Endothelial cell of umbilical vein (primary cell): ENCODE measurements at regions not wholly inside any gene's neighbourhood (a gene's known extent, or its start where the extent isn't known, plus 50 kb on each side); places are given as distances from the start of the nearest gene placed in this dataset.

ENCODE experiments used
- BruUV-seq: library from RNA; stranded (reverse); fragments of 400-500 nt; replicated peaks from 2 replicates; lab custom pipeline; 2021; lab: Mats Ljungman, UMichigan
- CTCF ChIA-PET: fragments of 300-600, 350-600 bp; sonication (Branson Sonifier 250); formaldehyde crosslinking; loops from one replicate; lab custom pipeline; 2021; ENCODE audit warnings: antibody characterized with exemption, inconsistent platforms; lab: Charles Lee
- POLR2A ChIA-PET: fragments of 300-600, 350-600 bp; sonication (Branson Sonifier 250); formaldehyde crosslinking; loops from one replicate; lab custom pipeline; 2021; ENCODE audit warnings: antibody characterized with exemption, inconsistent platforms; lab: Charles Lee
- DNase-seq: peaks from one replicate; pipeline ENCODE4 v3.0.0-alpha.2; 2011; ENCODE audit warnings: low read depth, low spot score
- FAIRE-seq: peaks from 2 replicates; lab custom pipeline; 2011; peaks lifted over from hg19 to GRCh38; lab: Jason Lieb, UNC
- H2AFZ ChIP-seq: 2 replicates; pipeline ENCODE4 v1.6.0; 2012; ENCODE audit warnings: low read depth, low read length, control low read depth, inconsistent platforms
- H3K27ac ChIP-seq: 2 replicates; pipeline ENCODE4 v1.5.1; 2011; ENCODE audit warnings: low read depth, mild to moderate bottlenecking, control low read depth, low read length, moderate library complexity; ENCODE audit not compliant: insufficient read depth
- H3K27me3 ChIP-seq, 2 experiments: 2 replicates each; pipeline versions ENCODE4 v1.6.0 to v1.6.1; 2011; ENCODE audit warnings: low read length in 2 of 2, mixed read lengths in 1 of 2; ENCODE audit not compliant: control insufficient read depth in 2 of 2, insufficient read depth in 2 of 2
- H3K36me3 ChIP-seq, 2 experiments: 2 replicates in 1 of 2; 3 replicates in 1 of 2; pipeline ENCODE4 v1.5.1; 2011; ENCODE audit warnings: low read length in 2 of 2, mild to moderate bottlenecking in 1 of 2, moderate library complexity in 1 of 2; ENCODE audit not compliant: control insufficient read depth in 2 of 2, insufficient read depth in 2 of 2; ENCODE audit errors: extremely low read depth in 1 of 2
- H3K4me1 ChIP-seq: 3 replicates; pipeline ENCODE4 v1.5.1; 2011; ENCODE audit warnings: mild to moderate bottlenecking, low read length; ENCODE audit not compliant: control insufficient read depth, insufficient read depth; ENCODE audit errors: extremely low read depth
- H3K4me2 ChIP-seq: 2 replicates; pipeline ENCODE4 v1.6.1; 2011; ENCODE audit warnings: low read length, control low read depth, mixed read lengths; ENCODE audit not compliant: insufficient read depth
- H3K4me3 ChIP-seq, 3 experiments: fragments of 200-600 bp in 1 of 3; sonication (generic), shearing (Covaris generic) in 1 of 3; replicated peaks in 1 of 3; 2 replicates each; pipeline ENCODE4 v1.5.1; 2011 to 2016; ENCODE audit warnings: control low read depth in 3 of 3, low read length in 3 of 3, mild to moderate bottlenecking in 2 of 3, inconsistent platforms in 1 of 3, low read depth in 1 of 3, moderate library complexity in 1 of 3; ENCODE audit not compliant: insufficient read depth in 1 of 3
- H3K79me2 ChIP-seq: 2 replicates; pipeline ENCODE4 v1.6.0; 2012; ENCODE audit warnings: low read length, inconsistent platforms; ENCODE audit not compliant: control insufficient read depth, insufficient read depth
- H3K9ac ChIP-seq: replicated peaks from 2 replicates; pipeline ENCODE3; 2011; ENCODE audit warnings: low read length, control low read depth; ENCODE audit not compliant: insufficient read depth; ENCODE audit errors: extremely low read depth
- H3K9me1 ChIP-seq: replicated peaks from 3 replicates; pipeline ENCODE4 v1.6.0; 2011; ENCODE audit warnings: mild to moderate bottlenecking, low read length; ENCODE audit not compliant: control insufficient read depth, insufficient read depth; ENCODE audit errors: extremely low read depth
- H3K9me3 ChIP-seq: replicated peaks from 2 replicates; pipeline ENCODE4 v1.5.1; 2012; ENCODE audit warnings: low read length, inconsistent platforms; ENCODE audit not compliant: control insufficient read depth, insufficient read depth
- H4K20me1 ChIP-seq: replicated peaks from 2 replicates; pipeline ENCODE3; 2011; ENCODE audit warnings: mild to moderate bottlenecking, low read length; ENCODE audit not compliant: control insufficient read depth, insufficient read depth; ENCODE audit errors: extremely low read depth
- CTCF ChIP-seq, 2 donors: IDR thresholded peaks; 1 replicate in 1 of 2; 2 replicates in 1 of 2; pipeline ENCODE4 v1.5.1; 2011; ENCODE audit warnings: low read length in 2 of 2, mild to moderate bottlenecking in 2 of 2, moderate library complexity in 2 of 2, control low read depth in 1 of 2, inconsistent platforms in 1 of 2, low read depth in 1 of 2; ENCODE audit not compliant: insufficient read depth in 1 of 2; ENCODE audit errors: extremely low read depth in 1 of 2
- EZH2 ChIP-seq: IDR thresholded peaks from 2 replicates; pipeline ENCODE4 v1.6.1; 2012; ENCODE audit warnings: borderline replicate concordance, low read depth, mild to moderate bottlenecking, moderate library complexity, low read length, inconsistent platforms; ENCODE audit not compliant: severe bottlenecking
- FOS ChIP-seq: IDR thresholded peaks from 2 replicates; pipeline ENCODE4 v1.6.1; 2011; ENCODE audit warnings: mild to moderate bottlenecking, low read length, moderate library complexity, borderline replicate concordance; ENCODE audit not compliant: insufficient read depth
- GATA2 ChIP-seq: IDR thresholded peaks from 2 replicates; pipeline ENCODE4 v1.7.0; 2011; ENCODE audit warnings: low read depth, mild to moderate bottlenecking, moderate library complexity, mixed read lengths, low read length; ENCODE audit not compliant: insufficient read length, insufficient read depth
- JUN ChIP-seq: IDR thresholded peaks from 2 replicates; pipeline ENCODE4 v1.6.1; 2011; ENCODE audit warnings: borderline replicate concordance, low read depth; ENCODE audit not compliant: insufficient read length, insufficient read depth
- MAX ChIP-seq: IDR thresholded peaks from 2 replicates; pipeline ENCODE4 v1.6.1; 2011; ENCODE audit not compliant: insufficient read depth, insufficient read length
- MYC ChIP-seq: IDR thresholded peaks from one replicate; pipeline ENCODE4 v1.6.1; 2011; ENCODE audit warnings: mild to moderate bottlenecking, low read depth, low read length
- POLR2A ChIP-seq: IDR thresholded peaks from 2 replicates; pipeline ENCODE4 v1.6.1; 2012; ENCODE audit warnings: low read depth, mild to moderate bottlenecking, control low read depth, low read length
- POLR2AphosphoS5 ChIP-seq: IDR thresholded peaks from 2 replicates; pipeline ENCODE4 v1.6.1; 2012; ENCODE audit warnings: low read depth, mild to moderate bottlenecking, control low read depth, low read length, moderate library complexity; ENCODE audit not compliant: insufficient read depth
- dilution Hi-C: fragments of 300-500 bp; cut with MboI; formaldehyde crosslinking; loops from one replicate; pipeline ENCODE4 v1.15.0; 2019; ENCODE audit warnings: low sequenced_read_pairs; ENCODE audit not compliant: extremely low pct_ligation_motif_present
- intact Hi-C: fragments of 100-400 bp; cut with micrococcal nuclease; formaldehyde crosslinking; loops from one replicate; pipeline ENCODE4 v1.10.0; 2022

DNA sequence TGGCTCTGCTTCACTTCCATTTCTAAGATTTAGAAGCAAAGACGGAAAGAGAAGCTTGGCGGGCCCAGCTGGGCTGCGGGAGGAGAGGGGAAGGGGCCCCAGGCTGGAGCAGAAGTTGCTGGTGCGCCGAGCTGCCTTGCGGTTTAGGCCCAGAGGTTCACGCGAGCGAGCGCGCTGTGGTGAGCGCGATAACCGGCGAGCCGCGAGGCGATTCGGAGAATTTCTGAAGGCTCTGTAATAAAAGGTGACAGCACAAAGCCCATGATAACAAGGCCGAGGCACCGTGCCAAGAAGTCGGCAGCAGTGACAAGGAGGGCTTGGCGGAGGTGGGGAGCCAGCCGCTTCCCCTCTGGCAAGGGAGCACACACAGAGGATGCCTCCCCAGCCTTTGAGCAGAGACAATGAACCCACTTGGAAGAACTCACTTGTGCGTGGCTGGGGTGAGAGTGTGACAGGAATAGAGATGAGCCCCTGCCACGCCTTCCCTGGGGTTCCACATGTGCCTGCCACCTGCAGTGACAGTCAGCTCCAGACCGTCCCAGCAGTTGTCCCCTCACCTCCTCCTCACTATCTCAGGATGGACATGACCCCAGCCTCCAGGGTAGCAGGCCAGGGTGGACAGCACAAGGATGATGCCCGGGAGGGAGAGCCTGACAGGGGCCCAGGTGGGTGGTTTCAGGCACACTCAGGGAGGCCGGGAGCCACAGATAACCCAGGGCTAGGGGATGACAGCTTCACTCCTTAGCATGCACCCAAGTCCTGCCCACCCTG lies 315.2 kb downstream of the UACA start:
- H3K9me1 ChIP-seq, result no peaks in the 10 kb centered on the region
- intact Hi-C loops (no loop called here), dilution Hi-C loops (no loop called here)
- H4K20me1 ChIP-seq, result no peaks in the 10 kb centered on the region
- ChIA-PET CTCF (interaction anchor here (0.7 to 1.2 kb wide), 3 partner anchors 13 to 19 kb away, joined by 3 to 4 read pairs (median 3); no protein-coding TSS in a partner anchor), POLR2A (no interaction called here)
- DNase-seq, result no peak
- no peaks in the 10 kb centered on the region for H3K36me3 ChIP-seq
- H3K4me1 ChIP-seq, result no peaks in the 10 kb centered on the region
- no TSS peak for BruUV-seq
- TF ChIP-seq POLR2AphosphoS5, result no peak
- peaks cover 4 to 9% of the 10 kb centered on the region in 2 experiments for H3K27me3 ChIP-seq
- FAIRE-seq, result no peak
- H3K9me3 ChIP-seq, result no peaks in the 10 kb centered on the region
- no peak overlapping the region for H2AFZ ChIP-seq
- H3K9ac ChIP-seq, result no peak overlapping the region
- H3K27ac ChIP-seq, result no peak overlapping the region
- no peak overlapping the region for H3K4me2 ChIP-seq
- H3K4me3 ChIP-seq, result no peak overlapping the region
- H3K79me2 ChIP-seq, result no peaks in the 10 kb centered on the region

DNA sequence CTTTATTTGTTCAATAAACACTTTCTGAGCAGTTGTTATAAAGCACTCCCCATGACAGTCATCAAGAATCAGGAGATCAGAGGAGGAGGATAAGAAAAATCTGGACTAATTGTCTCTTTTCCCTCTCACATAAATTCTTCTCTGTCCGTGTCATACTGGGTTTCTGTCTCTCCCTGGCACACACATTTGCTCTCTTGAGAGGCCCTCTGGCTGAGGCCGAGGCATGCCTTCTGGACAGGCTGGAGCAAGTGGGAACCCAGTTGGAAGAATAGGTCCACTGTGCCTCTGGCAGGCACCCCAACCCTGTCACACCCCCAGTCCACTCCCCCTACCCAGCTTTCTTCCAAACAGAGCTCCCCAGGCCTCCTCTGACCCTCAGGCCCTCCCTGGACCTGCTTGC lies 315.8 kb downstream of the UACA start:
- TF ChIP-seq MAX, result no peak
- no peak for TF ChIP-seq CTCF (IDR thresholded peaks at IDR 0.05; ENCODE audit: extremely low read depth in 1 of 2, insufficient read depth in 1 of 2, low read depth in 1 of 2, low read length in 2 of 2)
- TF ChIP-seq POLR2AphosphoS5, result no peak
- TF ChIP-seq GATA2, result no peak
- no peak for TF ChIP-seq FOS
- no peak for TF ChIP-seq POLR2A
- TF ChIP-seq EZH2, result no peak
- TF ChIP-seq MYC, result no peak
- no peak for TF ChIP-seq JUN
- no peaks in the 10 kb centered on the region for H3K9me1 ChIP-seq
- H3K4me3 ChIP-seq, result no peak overlapping the region
- DNase-seq, result no peak
- H2AFZ ChIP-seq, result no peak overlapping the region
- dilution Hi-C loops (no loop called here), intact Hi-C loops (no loop called here)
- no peaks in the 10 kb centered on the region for H3K4me1 ChIP-seq
- peaks cover 4 to 9% of the 10 kb centered on the region in 2 experiments for H3K27me3 ChIP-seq
- no peak overlapping the region for H3K9ac ChIP-seq
- ChIA-PET CTCF (interaction anchor here (0.7 to 1.0 kb wide), 3 partner anchors 9 to 14 kb away, joined by 3 to 4 read pairs (median 3); no protein-coding TSS in a partner anchor), POLR2A (no interaction called here)
- no peak for FAIRE-seq
- H3K4me2 ChIP-seq, result no peak overlapping the region
- no peak overlapping the region for H3K27ac ChIP-seq
- no TSS peak for BruUV-seq
- no peaks in the 10 kb centered on the region for H3K79me2 ChIP-seq
- no peaks in the 10 kb centered on the region for H3K36me3 ChIP-seq
- H4K20me1 ChIP-seq, result no peaks in the 10 kb centered on the region
- H3K9me3 ChIP-seq, result no peaks in the 10 kb centered on the region
